ENCODE measurements at regions not wholly inside any gene's neighbourhood (a gene's known extent, or its start where the extent isn't known, plus 50 kb on each side); places are given as distances from the start of the nearest gene placed in this dataset.

DNA sequence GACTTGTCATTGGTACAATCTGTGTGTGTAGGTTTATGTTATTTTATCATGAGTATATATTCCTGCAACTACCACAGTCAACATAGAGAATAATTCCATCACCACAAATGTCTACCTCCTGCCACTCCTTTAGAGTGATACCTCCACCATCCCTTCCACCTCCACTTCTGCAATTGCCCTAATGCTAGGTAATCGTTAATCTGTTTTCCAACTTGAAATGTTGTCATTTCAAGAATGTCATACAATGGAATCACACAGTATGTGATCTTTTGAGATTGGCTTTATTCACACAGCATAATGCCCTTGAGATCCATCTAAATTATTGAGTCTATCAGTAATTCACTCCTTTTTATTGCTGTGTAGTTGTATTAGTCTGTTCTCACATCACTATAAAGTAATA is 414.8 kb upstream of the C16orf82 start:
- WGBS, 2 donors, result 79 to 90% methylated on average over 1 of the region's 1 CpG
- H3K4me3 ChIP-seq, result no peak overlapping the region
- DNase-seq, result no peak
- TF ChIP-seq POLR2AphosphoS5 (IDR thresholded peaks at IDR 0.05) (no peak), CTCF (IDR thresholded peaks at IDR 0.05) (no peak), EP300 (IDR thresholded peaks at IDR 0.05) (no peak), POLR2A (IDR thresholded peaks at IDR 0.05) (no peak)
- no peaks in the 10 kb centered on the region for H3K27me3 ChIP-seq
- H3K4me1 ChIP-seq, result no peaks in the 10 kb centered on the region
- H3K9me3 ChIP-seq, result peaks cover 0 to 6% (median under 1%) of the 10 kb centered on the region in 4 donors
- no peak overlapping the region for H3K27ac ChIP-seq
- H3K36me3 ChIP-seq, result no peaks in the 10 kb centered on the region
- no peak for ATAC-seq (ENCODE audit: low FRiP score in 2 of 2)

DNA sequence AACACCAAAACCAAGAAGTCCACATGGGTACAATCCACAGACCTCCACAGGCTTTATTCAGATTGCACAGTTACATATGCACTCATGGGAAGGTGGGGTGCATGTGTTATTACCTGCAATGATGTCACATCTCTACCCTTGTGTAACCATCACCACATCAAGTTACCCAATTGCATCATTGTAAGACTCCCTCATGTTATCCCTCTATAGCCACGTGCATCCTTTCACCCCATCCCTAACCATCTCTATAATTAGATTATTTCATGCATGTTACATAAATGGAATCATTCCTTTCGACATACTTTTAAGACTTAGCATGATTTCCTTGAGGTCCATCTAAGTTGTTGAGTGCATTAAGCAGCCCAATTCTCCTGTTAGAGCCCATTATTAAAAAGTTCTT is 408.2 kb upstream of the C16orf82 start:
- DNase-seq (no peak), ATAC-seq (ENCODE audit: low FRiP score in 2 of 2) (no peak)
- no peaks in the 10 kb centered on the region for H3K27me3 ChIP-seq
- H3K9me3 ChIP-seq, result peaks cover 0 to 10% (median 1%) of the 10 kb centered on the region in 4 donors
- H3K27ac ChIP-seq, result no peak overlapping the region
- H3K4me1 ChIP-seq, result no peaks in the 10 kb centered on the region
- no peak overlapping the region for H3K4me3 ChIP-seq
- H3K36me3 ChIP-seq, result no peaks in the 10 kb centered on the region
- 72 to 80% methylated on average over 2 of the region's 2 CpGs for WGBS, 2 donors
- TF ChIP-seq EP300 (IDR thresholded peaks at IDR 0.05) (no peak), POLR2AphosphoS5 (IDR thresholded peaks at IDR 0.05) (no peak), POLR2A (IDR thresholded peaks at IDR 0.05) (no peak), CTCF (IDR thresholded peaks at IDR 0.05) (no peak)

DNA sequence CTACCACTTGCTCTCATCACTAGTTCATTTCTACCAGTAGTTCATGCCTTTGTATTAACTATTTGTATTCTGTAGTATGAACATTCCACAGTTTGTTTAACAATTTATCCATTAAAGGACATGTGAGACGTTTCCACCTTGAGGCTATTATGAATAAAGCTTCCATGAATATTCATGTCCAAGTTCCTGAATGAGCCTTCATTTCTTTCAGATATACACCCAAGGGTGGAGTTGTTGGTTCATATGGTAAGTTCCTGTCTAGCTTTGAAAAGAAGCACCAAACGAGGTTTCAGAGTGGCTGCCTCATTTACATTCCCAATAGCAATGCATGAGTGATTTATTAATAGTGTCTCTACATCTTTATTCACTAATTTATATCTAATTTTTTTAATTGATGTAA is 407.8 kb upstream of the C16orf82 start:
- Histone ChIP-seq H3K27ac (no peak overlapping the region), H3K27me3 (no peaks in the 10 kb centered on the region), H3K4me3 (no peak overlapping the region), H3K4me1 (no peaks in the 10 kb centered on the region), H3K9me3 (peaks cover 0 to 10% (median 1%) of the 10 kb centered on the region in 4 donors), H3K36me3 (no peaks in the 10 kb centered on the region)
- 71 to 74% methylated on average over 2 of the region's 2 CpGs for whole genome bisulfite sequencing, 2 donors
- DNase-seq (no peak), ATAC-seq (ENCODE audit: low FRiP score in 2 of 2) (no peak)
- TF ChIP-seq CTCF (IDR thresholded peaks at IDR 0.05), result no peak
- TF ChIP-seq POLR2AphosphoS5 (IDR thresholded peaks at IDR 0.05), result no peak
- TF ChIP-seq EP300 (IDR thresholded peaks at IDR 0.05), result no peak
- no peak for TF ChIP-seq POLR2A (IDR thresholded peaks at IDR 0.05)

GRCh38 chr16:26664086-26664485 is 402.6 kb upstream of the C16orf82 start:
- no peaks in the 10 kb centered on the region for H3K9me3 ChIP-seq
- ATAC-seq (ENCODE audit: low FRiP score in 2 of 2) (no peak), DNase-seq (no peak)
- no peaks in the 10 kb centered on the region for H3K4me1 ChIP-seq
- no peak overlapping the region for H3K4me3 ChIP-seq
- H3K27ac ChIP-seq, result no peak overlapping the region
- no peaks in the 10 kb centered on the region for H3K36me3 ChIP-seq
- TF ChIP-seq EP300 (IDR thresholded peaks at IDR 0.05) (no peak), POLR2A (IDR thresholded peaks at IDR 0.05) (no peak), POLR2AphosphoS5 (IDR thresholded peaks at IDR 0.05) (no peak), CTCF (IDR thresholded peaks at IDR 0.05) (no peak)
- 58 to 69% methylated on average over 4 of the region's 4 CpGs for WGBS, 2 donors
- H3K27me3 ChIP-seq, result no peaks in the 10 kb centered on the region

DNA sequence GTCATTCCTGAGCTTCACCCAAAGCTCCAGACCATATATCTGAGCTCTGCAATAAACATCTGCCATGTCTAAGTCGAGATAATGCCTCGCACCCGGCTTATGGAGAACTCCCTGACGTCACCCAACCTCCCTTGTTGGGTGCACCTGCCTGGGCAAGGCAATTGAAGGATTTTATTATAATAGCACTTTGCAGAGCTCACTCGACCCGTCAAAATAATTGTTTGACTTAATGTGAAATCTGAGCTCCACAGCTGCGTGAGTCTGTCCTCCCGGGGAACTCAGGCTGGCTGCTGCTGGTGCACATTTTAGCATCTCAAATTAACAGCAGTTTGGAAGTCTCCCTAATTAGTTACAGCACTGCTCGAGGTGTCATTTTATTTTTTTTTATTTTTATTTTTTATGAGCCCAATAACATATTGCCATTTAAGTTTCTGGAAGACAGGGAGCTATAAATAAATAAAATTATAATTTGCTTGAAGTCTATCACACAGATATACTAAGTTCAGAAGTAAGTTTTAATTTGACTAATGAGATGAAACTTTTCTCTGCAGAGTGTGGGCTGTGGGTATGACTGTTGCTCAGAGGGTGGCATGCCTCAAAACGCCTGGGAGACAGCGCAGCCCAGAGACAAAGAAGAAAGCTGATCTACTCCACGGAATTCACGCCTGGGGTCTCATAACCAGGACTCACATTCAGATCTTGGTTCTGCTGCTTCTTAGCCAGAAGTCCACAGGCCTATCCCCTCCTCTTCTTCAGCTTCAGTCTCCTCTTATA is 401.4 kb upstream of the C16orf82 start:
- Histone ChIP-seq H3K36me3 (no peaks in the 10 kb centered on the region), H3K4me1 (no peaks in the 10 kb centered on the region), H3K27ac (no peak overlapping the region), H3K9me3 (no peaks in the 10 kb centered on the region), H3K4me3 (no peak overlapping the region), H3K27me3 (no peaks in the 10 kb centered on the region)
- DNase-seq, result no peak
- 67 to 71% methylated on average over 13 of the region's 13 CpGs for WGBS, 2 donors
- no peak for ATAC-seq (ENCODE audit: low FRiP score in 2 of 2)
- TF ChIP-seq EP300 (IDR thresholded peaks at IDR 0.05) (no peak), CTCF (IDR thresholded peaks at IDR 0.05) (no peak), POLR2AphosphoS5 (IDR thresholded peaks at IDR 0.05) (no peak), POLR2A (IDR thresholded peaks at IDR 0.05) (no peak)

Data from upper lobe of left lung (tissue), 6 donors.